ENCODE measurements at regions not wholly inside any gene's neighbourhood (a gene's known extent, or its start where the extent isn't known, plus 50 kb on each side); places are given as distances from the start of the nearest gene placed in this dataset.
A peak's percentile ranks its signal among the peaks of the same experiment; 100 is the strongest.
"Not testable (repeated sequence)": the region's sequence is repeated elsewhere in the genome, so short reads cannot be mapped to it uniquely, and the experiment has no call there.

DNA sequence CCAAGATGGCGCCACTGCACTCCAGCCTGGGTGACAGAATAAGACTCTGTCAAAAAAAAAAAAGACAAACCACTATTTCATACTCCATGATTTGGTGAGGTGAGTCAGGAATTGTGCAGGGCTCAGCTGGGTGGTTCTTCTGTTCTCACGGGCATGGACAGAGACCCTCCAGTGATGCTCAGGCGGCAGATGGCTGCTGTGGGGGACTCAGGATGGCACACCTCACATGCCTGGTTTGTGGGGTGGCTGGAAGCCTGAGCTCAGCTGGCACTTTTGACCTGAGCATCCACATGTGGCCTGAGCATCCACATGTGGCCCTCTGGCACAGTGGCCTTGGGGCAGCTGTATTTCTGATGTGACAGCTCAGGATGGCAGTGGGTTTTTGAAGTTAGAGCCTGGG lies 217.2 kb downstream of the IRX2 start:
- DNase-seq: no peak

DNA sequence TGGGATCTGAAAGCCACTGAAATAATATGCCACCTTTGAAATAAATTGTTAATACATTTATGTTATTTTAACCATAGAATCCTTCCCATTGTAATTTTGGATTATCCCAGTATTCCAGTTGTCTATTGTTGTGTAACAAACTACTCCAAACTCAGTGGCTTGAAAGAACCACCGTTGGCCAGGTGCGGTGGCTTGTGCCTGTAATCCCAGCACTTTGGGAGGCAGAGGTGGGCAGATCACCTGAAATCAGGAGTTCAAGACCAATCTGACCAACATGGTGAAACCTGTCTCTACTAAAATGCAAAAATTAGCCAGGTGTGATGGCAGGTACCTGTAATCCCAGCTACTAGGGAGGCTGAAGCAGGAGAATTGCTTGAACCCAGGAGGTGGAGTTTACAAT lies 217.6 kb downstream of the IRX2 start:
- not testable (repeated sequence) for DNase-seq

- no peak for DNase-seq
These were observed 218.7 kb downstream of the IRX2 start for GRCh38 chr5:2532809-2533208.

DNA sequence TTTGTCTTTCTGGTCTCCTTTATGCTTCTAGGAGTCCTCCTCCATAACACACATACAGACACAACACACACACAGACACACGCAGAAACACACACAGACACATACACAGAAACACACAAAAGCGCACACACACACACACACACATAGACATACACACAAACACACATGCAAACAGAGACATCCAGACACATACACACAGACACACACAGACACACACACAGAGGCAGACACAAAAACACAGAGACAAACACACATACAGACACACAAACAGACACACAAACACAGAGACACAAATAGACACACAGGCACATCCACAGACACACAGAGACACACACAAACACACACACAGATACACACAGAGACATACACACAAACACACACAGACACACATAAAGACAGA lies 220.2 kb downstream of the IRX2 start:
- DNase-seq: no peak

GRCh38 chr5:2530609-2531008 lies 220.9 kb downstream of the IRX2 start:
- DNase-seq: no peak

- DNase-seq: no peak
These were observed 221.9 kb downstream of the IRX2 start for GRCh38 chr5:2529371-2530092.

- no peak for DNase-seq
These were observed 226.1 kb downstream of the IRX2 start for GRCh38 chr5:2525351-2525750.

DNA sequence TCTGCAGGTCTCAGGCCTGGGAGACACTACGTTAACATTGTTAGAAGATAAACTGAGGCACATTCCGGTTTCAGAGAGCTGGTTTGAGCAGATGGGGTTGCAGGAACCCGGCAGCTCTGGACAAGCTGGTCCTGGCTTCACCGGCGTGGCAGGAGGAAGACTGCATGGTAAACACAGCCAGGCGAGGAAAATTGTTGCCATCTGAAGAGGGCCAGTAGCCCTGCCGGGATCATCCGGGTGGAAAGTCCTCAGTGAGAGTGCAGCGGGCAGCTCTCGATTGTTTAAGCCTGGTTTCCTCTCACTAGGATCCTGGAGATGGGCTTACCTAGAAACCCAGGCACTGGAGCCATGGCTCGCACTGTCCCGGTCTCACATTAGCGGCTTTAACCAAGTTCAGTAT lies 226.9 kb downstream of the IRX2 start:
- no peak for DNase-seq

DNA sequence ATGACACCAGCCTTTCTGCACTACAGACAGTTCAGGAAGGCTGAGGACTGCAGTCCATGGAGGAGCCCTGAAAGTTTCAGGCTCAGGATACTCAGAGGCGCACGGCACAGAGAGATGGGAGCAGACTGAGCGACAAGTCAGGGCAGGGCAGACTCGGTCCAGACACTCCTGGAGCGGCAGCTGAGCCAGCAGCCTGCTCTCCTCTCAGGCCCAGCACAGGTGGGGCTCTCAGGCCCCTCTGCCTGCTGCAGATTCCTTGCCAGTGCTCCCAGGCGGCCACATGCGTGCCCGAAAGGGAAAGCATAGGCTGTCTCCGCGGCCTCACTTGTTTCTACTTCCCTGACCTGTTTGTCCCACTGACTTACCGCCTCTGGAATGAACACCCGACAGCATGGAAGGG lies 228.3 kb downstream of the IRX2 start:
- DNase-seq: no peak

DNA sequence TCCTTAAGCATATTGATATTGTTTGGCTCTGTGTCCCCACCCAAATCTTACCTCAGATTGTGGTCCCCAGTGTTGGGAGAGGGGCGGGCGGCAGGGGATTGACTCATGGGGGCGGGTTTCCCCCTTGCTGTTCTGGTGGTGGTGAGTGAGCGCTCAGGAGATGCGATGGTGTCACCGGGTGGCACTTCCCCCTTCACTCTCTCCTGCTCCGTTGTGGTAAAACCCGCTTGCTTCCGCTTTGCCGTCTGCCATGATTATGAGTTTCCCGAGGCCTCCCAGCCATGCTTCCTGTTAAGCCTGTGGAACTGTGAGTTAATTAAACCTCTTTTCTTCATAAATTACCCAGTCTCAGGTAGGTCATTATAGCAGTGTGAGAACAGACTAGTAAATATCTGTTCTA lies 229.1 kb downstream of the IRX2 start:
- no peak for DNase-seq

- DNase-seq: no peak
These were observed 232.3 kb downstream of the IRX2 start for GRCh38 chr5:2519153-2519552.

GRCh38 chr5:2517451-2517850 lies 234.0 kb downstream of the IRX2 start:
- no peak for DNase-seq

DNA sequence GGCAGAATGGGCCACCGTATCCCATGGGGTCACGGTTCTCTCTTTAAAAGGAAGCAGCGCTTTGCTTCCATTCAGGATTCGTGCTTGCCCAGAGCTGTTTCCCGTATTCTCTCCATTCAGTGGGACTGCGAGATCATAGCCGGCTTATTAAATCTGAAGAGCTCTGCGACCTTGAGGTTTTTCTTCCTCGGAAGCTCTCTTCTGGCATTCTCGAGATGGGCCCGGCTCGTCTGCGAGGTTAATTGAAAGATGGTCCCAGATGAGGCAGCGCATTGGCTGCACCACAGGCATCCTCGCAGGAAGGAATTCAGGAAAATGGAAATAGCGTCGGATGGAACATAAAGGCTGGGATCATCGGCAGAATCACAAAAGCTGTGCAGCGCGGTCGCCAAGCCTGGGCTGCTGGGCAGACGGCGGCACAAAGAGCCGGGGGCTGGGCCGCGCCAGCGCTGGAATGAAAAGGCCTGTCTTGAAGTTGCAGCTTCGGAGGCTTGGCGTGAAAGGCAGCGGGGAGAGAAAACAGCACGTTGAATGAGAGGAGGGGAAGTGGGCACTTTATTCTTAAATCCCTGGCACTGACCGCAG lies 236.2 kb downstream of the IRX2 start:
- DNase-seq: peak in 4 of 58 donors; percentile 5 to 13 (median 8)

GRCh38 chr5:2514484-2514883 lies 237.0 kb downstream of the IRX2 start:
- no peak for DNase-seq

DNA sequence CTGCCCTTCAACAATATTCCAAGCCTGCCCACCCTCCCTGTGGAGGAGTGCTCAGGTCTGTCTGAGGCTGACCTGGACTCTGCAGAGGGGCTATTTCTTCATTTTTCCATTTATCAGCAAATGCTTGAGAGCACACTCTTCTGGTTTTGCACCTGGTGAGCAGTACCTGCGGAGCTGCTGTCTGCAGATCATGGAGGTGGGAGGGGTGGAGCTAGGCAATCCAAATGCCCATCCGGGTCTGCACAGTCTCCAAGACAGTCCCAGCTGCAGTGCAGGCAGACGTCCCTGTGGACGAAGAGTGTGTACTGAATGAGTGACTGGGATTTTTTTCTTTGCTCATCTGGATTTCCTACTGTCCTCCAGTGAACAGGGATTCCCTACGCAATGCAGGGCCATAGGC lies 239.8 kb downstream of the IRX2 start:
- no peak for DNase-seq

DNA sequence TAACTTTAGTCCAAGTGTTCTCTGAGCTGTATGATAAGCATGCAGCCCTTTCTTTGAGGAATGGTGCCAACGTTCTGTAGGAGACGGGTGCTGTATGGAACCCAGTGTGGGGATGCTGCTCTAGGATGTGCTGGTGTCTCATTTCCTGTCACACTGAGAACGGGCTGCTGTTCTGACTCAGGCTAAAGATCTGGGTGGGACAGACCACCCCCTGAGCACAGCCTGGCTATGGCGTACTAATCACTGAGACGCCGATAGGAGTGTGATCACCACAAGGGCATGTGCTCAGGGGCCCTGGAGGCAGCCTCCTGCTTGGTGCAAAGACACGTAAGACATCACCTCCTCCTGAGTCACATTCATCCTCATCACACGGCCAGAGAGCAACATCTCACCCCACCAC lies 240.4 kb downstream of the IRX2 start:
- no peak for DNase-seq

DNA sequence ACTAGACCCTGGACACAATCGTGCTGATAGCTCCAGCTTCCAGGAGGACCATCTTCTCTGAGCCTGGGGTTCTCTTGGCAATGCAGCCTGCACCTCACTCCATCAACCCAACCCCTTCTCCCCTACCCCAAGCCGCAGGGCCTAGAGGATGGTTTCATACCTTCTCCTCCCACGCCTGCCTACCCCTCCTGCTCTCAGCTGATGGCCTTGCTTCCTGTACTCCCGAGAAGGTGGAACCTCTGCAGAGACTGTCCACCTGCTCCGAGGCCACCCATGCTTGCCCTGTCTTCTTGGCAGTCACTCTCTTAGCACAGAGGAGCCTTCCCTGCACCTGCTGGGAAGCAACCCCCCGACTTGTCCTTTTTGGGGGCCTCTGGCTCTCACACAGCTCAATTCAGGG lies 241.9 kb downstream of the IRX2 start:
- no peak for DNase-seq

- no peak for DNase-seq
These were observed 243.0 kb downstream of the IRX2 start for GRCh38 chr5:2508514-2508913.

- no peak for DNase-seq
These were observed 243.9 kb downstream of the IRX2 start for GRCh38 chr5:2507611-2508010.

DNA sequence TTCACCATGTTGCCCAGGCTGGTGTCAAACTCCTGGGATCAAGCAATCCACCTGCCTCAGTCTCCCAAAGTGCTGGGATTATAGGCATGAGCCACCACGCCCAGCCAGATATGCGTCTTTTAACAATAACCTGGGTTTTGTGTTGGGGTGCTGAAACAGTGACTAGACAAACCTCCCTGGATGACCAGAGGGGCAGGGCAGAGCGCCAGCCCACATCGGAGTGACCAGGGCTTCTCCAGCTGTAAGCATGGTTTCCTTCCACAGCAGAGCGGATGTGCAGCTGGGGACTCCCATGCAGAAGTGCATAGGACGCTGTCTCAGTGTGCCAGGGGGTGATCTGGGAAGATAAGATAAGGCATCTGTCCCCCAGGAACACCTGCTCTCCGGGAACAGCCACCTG lies 244.9 kb downstream of the IRX2 start:
- no peak for DNase-seq

- no peak for DNase-seq
These were observed 246.3 kb downstream of the IRX2 start for GRCh38 chr5:2505217-2505616.

- DNase-seq: no peak
These were observed 248.4 kb downstream of the IRX2 start for GRCh38 chr5:2502970-2503594.

DNA sequence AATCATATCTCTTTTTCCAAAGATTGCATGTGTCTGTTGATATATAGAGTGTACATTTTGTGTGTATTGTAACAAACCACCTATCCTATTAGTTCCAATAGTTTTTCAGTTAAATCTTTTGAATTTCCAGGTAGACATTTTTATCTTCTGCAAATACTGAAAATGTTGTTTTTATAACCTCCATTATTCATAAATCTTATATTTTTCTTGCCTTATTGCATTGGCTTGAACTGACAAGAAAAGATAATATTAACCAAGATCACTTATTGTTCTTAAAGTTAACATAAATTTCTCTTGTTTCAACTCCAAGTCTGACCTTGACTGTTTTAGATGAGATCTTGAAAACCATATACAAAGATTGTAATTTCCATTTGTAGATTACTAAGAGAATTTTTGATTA lies 251.6 kb downstream of the IRX2 start:
- DNase-seq: no peak

All from anterior cingulate cortex (tissue), 58 donors.